MCF 10A (cell line): ENCODE measurements at regions not wholly inside any gene's neighbourhood (a gene's known extent, or its start where the extent isn't known, plus 50 kb on each side); places are given as distances from the start of the nearest gene placed in this dataset.
A peak's percentile ranks its signal among the peaks of the same experiment; 100 is the strongest.

ENCODE experiments used
- BruUV-seq: library from RNA; stranded (reverse); fragments of 400-500 nt; replicated peaks from 2 replicates; lab custom pipeline; 2021; lab: Mats Ljungman, UMichigan
- CTCF ChIA-PET: fragments of 300-600 bp; sonication (Branson Sonifier 250); formaldehyde crosslinking; extraction: SDS; loops from one replicate; lab custom pipeline; 2021; ENCODE audit warnings: antibody characterized with exemption, inconsistent platforms; lab: Yijun Ruan, JAX
- POLR2A ChIA-PET: fragments of 300-600, 350-650 bp; sonication (Branson Sonifier 250); formaldehyde crosslinking; extraction: SDS; loops from one replicate; lab custom pipeline; 2020; ENCODE audit warnings: antibody characterized with exemption, inconsistent platforms; lab: Yijun Ruan, JAX
- DNase-seq: peaks from one replicate; pipeline ENCODE4 v3.0.0-alpha.2; 2018; ENCODE audit not compliant: unreplicated experiment
- H3K27ac Mint-ChIP-seq: one replicate; pipeline ENCODE4 v1.8.0; 2022; ENCODE audit warnings: mild to moderate bottlenecking, low read depth, mixed read lengths; ENCODE audit not compliant: unreplicated experiment
- H3K27me3 Mint-ChIP-seq: one replicate; pipeline ENCODE4 v1.8.0; 2022; ENCODE audit warnings: mixed read lengths; ENCODE audit not compliant: insufficient read depth, unreplicated experiment
- H3K36me3 Mint-ChIP-seq: one replicate; pipeline ENCODE4 v1.8.0; 2022; ENCODE audit warnings: mild to moderate bottlenecking, moderate library complexity, mixed read lengths; ENCODE audit not compliant: insufficient read depth, unreplicated experiment
- H3K4me1 Mint-ChIP-seq: one replicate; pipeline ENCODE4 v1.8.0; 2022; ENCODE audit warnings: mixed read lengths; ENCODE audit not compliant: insufficient read depth, unreplicated experiment
- H3K4me3 Mint-ChIP-seq: one replicate; pipeline ENCODE4 v1.8.0; 2022; ENCODE audit warnings: mild to moderate bottlenecking, moderate library complexity, mixed read lengths; ENCODE audit not compliant: unreplicated experiment
- H3K9me3 Mint-ChIP-seq: one replicate; pipeline ENCODE4 v1.8.0; 2022; ENCODE audit warnings: mixed read lengths; ENCODE audit not compliant: unreplicated experiment
- intact Hi-C: fragments of 100-400 bp; cut with micrococcal nuclease; formaldehyde crosslinking; loops from 2 replicates; pipeline ENCODE4 v1.14.1; 2022
- TF ChIP-seq, protein P1 (sequence below): fragments of 200-600 bp; IDR thresholded peaks from one replicate; pipeline ENCODE4 v1.8.0; 2022; ENCODE audit warnings: antibody characterized with exemption, mild to moderate bottlenecking; ENCODE audit not compliant: unreplicated experiment

DNA sequence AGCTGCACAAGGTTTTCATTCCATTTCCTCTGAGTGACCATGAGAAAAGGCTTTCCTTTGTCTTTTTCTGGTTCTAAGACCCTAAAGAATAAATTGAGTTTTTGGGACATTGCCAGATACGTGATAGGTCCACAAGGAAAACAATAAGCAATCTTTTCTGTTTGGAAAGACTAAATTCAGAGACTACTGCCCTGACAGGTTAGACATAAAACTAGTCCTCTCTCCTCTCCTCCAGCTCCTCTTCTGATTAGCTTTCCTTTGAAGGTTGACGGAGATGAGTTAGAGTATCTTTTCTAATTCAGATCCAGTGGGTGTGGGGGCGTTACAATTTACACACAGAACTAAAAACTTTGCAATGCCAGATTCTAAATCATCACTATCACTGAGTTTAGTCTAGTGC, 57.8 kb upstream of the C1orf53 start:
- H3K27ac Mint-ChIP-seq = no peak overlapping the region
- TF ChIP-seq, protein P1, sequence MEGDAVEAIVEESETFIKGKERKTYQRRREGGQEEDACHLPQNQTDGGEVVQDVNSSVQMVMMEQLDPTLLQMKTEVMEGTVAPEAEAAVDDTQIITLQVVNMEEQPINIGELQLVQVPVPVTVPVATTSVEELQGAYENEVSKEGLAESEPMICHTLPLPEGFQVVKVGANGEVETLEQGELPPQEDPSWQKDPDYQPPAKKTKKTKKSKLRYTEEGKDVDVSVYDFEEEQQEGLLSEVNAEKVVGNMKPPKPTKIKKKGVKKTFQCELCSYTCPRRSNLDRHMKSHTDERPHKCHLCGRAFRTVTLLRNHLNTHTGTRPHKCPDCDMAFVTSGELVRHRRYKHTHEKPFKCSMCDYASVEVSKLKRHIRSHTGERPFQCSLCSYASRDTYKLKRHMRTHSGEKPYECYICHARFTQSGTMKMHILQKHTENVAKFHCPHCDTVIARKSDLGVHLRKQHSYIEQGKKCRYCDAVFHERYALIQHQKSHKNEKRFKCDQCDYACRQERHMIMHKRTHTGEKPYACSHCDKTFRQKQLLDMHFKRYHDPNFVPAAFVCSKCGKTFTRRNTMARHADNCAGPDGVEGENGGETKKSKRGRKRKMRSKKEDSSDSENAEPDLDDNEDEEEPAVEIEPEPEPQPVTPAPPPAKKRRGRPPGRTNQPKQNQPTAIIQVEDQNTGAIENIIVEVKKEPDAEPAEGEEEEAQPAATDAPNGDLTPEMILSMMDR = no peak
- no peak for DNase-seq
- BruUV-seq = no TSS peak
- no peaks in the 10 kb centered on the region for H3K27me3 Mint-ChIP-seq
- intact Hi-C loops = no loop called here
- ChIA-PET POLR2A (no interaction called here), CTCF (interaction anchor here (1.8 kb wide), 1 partner anchor 24 kb away, joined by 9 read pairs; no protein-coding TSS in a partner anchor)
- H3K36me3 Mint-ChIP-seq = no peaks in the 10 kb centered on the region
- H3K4me3 Mint-ChIP-seq = no peak overlapping the region
- no peaks in the 10 kb centered on the region for H3K9me3 Mint-ChIP-seq
- no peaks in the 10 kb centered on the region for H3K4me1 Mint-ChIP-seq

DNA sequence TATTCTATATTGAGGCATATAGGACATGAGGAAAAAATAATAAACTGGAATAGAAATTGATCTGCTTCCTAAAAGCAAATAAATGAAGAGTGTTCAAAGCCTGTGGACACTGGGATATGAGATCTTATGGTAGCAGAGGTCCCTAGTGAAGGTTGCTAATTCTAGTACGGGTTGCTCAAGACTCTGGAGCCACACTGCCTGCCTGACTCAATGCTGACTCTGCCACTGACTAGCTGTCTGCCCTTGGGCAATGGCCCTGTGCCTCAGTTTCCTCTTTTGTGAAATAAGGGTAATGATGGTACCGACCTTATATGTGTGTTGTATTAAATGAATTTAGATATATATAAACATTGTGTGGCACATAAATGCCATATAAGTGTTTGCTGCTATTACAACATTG, 59.0 kb upstream of the C1orf53 start:
- Mint-ChIP-seq H3K36me3 (no peaks in the 10 kb centered on the region), H3K27ac (no peak overlapping the region), H3K4me1 (peaks cover 7% of the 10 kb centered on the region), H3K4me3 (no peak overlapping the region), H3K27me3 (no peaks in the 10 kb centered on the region), H3K9me3 (no peaks in the 10 kb centered on the region)
- intact Hi-C loops = no loop called here
- DNase-seq = peak; percentile 27
- ChIA-PET CTCF (interaction anchor here (1.8 kb wide), 1 partner anchor 26 kb away, joined by 9 read pairs; no protein-coding TSS in a partner anchor), POLR2A (no interaction called here)
- BruUV-seq = no TSS peak
- TF ChIP-seq, protein P1 = no peak

DNA sequence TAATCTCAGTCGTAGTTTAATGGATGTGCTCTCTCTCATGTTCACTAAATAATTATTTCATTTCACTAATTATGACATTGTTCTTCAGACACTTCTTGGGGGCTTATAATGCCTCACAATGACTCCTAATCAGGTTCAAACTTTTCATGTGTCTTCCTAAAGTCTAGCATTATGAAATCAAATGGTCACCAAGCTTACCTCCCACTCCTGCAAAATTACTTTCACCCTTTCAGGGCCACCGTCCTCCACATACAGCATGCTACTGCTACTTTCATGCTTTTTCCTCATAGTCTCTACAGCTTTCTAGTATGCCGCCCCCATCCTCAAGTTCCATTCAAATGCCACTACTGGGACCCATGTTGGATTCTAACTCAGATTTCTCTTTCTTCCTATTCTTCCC, 59.8 kb upstream of the C1orf53 start:
- TF ChIP-seq, protein P1 = no peak
- ChIA-PET CTCF (interaction anchor here (0.7 kb wide), 1 partner anchor 67 kb away, joined by 5 read pairs; no protein-coding TSS in a partner anchor), POLR2A (interaction anchor here (0.6 kb wide), 1 partner anchor 23 kb away, joined by 3 read pairs; no protein-coding TSS in a partner anchor)
- Mint-ChIP-seq H3K4me3 (no peak overlapping the region), H3K4me1 (peaks cover 7% of the 10 kb centered on the region), H3K9me3 (no peaks in the 10 kb centered on the region), H3K36me3 (no peaks in the 10 kb centered on the region), H3K27me3 (no peaks in the 10 kb centered on the region), H3K27ac (no peak overlapping the region)
- DNase-seq = no peak
- intact Hi-C loops = no loop called here
- BruUV-seq = no TSS peak

DNA sequence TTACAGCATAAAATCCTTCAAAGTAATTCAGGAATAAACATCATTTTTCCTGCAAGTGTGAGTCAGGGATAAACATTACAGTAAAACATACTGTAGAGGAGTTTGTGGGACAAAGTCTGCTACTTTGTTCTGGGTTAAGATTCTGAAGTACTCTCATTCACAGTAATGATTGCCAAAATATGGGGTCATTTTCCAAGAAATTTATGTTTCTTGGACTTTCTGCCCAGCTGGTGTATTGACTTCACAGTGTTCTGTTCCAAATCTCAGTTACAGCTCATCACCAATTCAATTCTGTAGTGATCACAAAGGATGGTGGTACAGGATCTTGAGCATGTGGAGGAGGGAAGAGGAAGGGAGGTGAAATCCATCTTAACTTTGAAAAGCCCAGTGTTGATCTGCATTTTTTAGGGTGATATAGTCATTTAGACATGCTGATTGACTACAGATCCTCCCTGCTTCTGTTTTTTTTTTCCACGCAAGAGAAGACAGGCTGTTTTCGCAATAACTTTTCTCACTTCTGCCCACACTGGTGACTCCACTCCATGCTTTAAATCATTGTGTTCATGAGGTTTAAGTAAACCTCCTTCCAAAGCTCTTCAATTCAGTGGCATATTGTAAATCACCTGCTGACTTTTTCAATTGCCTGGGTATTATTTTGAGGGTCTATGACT, 60.4 kb upstream of the C1orf53 start:
- Mint-ChIP-seq H3K27me3 (no peaks in the 10 kb centered on the region), H3K4me3 (no peak overlapping the region), H3K9me3 (no peaks in the 10 kb centered on the region), H3K27ac (no peak overlapping the region), H3K36me3 (no peaks in the 10 kb centered on the region), H3K4me1 (peaks cover 7% of the 10 kb centered on the region)
- CTCF ChIA-PET = interaction anchor here (0.7 to 1.0 kb wide), 2 partner anchors 35 to 66 kb away, joined by 3 to 5 read pairs; no protein-coding TSS in a partner anchor
- TF ChIP-seq, protein P1 = no peak
- POLR2A ChIA-PET = interaction anchor here (0.5 to 0.6 kb wide), 2 partner anchors 23 to 104 kb away, joined by 3 read pairs; no protein-coding TSS in a partner anchor
- no TSS peak for BruUV-seq
- DNase-seq = no peak
- intact Hi-C loops = no loop called here
